GM12878 (cell line): ENCODE measurements at regions not wholly inside any gene's neighbourhood (a gene's known extent, or its start where the extent isn't known, plus 50 kb on each side); places are given as distances from the start of the nearest gene placed in this dataset.
A peak's percentile ranks its signal among the peaks of the same experiment; 100 is the strongest.

Source experiments
- ATF2 ChIP-seq: IDR thresholded peaks from 2 replicates; pipeline ENCODE4 v1.6.1; 2012; ENCODE audit warnings: low read length, inconsistent platforms
- BCL11A ChIP-seq: IDR thresholded peaks from 2 replicates; pipeline ENCODE4 v1.6.1; 2011; ENCODE audit warnings: low read depth, low read length
- BCL3 ChIP-seq: IDR thresholded peaks from 2 replicates; pipeline ENCODE4 v1.6.1; 2011; ENCODE audit warnings: borderline replicate concordance, low read depth, mild to moderate bottlenecking, moderate library complexity, low read length; ENCODE audit not compliant: insufficient read depth, poor library complexity, severe bottlenecking
- EP300 ChIP-seq, 2 experiments: fragments of 150-350 bp in 1 of 2; IDR thresholded peaks; 2 replicates each; pipeline ENCODE4 v1.6.1; 2011 to 2012; ENCODE audit warnings: low read depth in 2 of 2, low read length in 2 of 2, borderline replicate concordance in 1 of 2, improper control_type of control experiment in 1 of 2, inconsistent platforms in 1 of 2; ENCODE audit not compliant: control insufficient read depth in 1 of 2
- MTA3 ChIP-seq: IDR thresholded peaks from 2 replicates; pipeline ENCODE4 v1.6.1; 2012; ENCODE audit warnings: low read length, inconsistent platforms, borderline replicate concordance
- NBN ChIP-seq: fragments of 450-650 bp; IDR thresholded peaks from 2 replicates; pipeline ENCODE4 v1.6.1; 2016
- NR2C2 ChIP-seq: IDR thresholded peaks from 2 replicates; pipeline ENCODE4 v1.6.1; 2011; ENCODE audit warnings: borderline replicate concordance, low read depth; ENCODE audit not compliant: control insufficient read depth, insufficient read length
- PRDM15 ChIP-seq: fragments of 450-650 bp; formaldehyde crosslinking; IDR thresholded peaks from 2 replicates; pipeline ENCODE4 v1.4.0; 2020; ENCODE audit warnings: mild to moderate bottlenecking, moderate library complexity
- SMAD1 ChIP-seq: fragments of 450-650 bp; IDR thresholded peaks from 2 replicates; pipeline ENCODE4 v1.6.1; 2018; ENCODE audit warnings: mild to moderate bottlenecking, low read depth; ENCODE audit not compliant: partially characterized antibody
- USF2 ChIP-seq: IDR thresholded peaks from 2 replicates; pipeline ENCODE4 v1.6.1; 2011; ENCODE audit warnings: low read depth, low read length, improper control_type of control experiment, borderline replicate concordance
- ZBTB11 ChIP-seq: fragments of 450-650 bp; formaldehyde crosslinking; IDR thresholded peaks from 2 replicates; pipeline ENCODE4 v1.5.0; 2022; ENCODE audit warnings: mild to moderate bottlenecking, missing genetic modification characterization
- ZNF687 ChIP-seq: fragments of 450-650 bp; IDR thresholded peaks from 2 replicates; pipeline ENCODE4 v1.6.1; 2017; ENCODE audit warnings: mild to moderate bottlenecking, moderate library complexity

GRCh38 chr12:93183940-93184671, 193.6 kb upstream of the NUDT4 start (continued):
- TF ChIP-seq ZNF687 (peak; percentile 87), BCL3 (peak; percentile 26), USF2 (no peak), BCL11A (peak; percentile 45; the same call in 1 of the 2 replicates), NBN (peak; percentile 97), NR2C2 (no peak), ZBTB11 (no peak), EP300 (IDR thresholded peaks at IDR 0.05; ENCODE audit: borderline replicate concordance in 1 of 2, control insufficient read depth in 1 of 2, low read depth in 2 of 2, low read length in 2 of 2) (peak; percentile 32; a peak in 2 of 4 replicates), MTA3 (peak; percentile 89; the same call in 1 of the 2 replicates), PRDM15 (CRISPR knock-in tag) (no peak), ATF2 (peak; percentile 73), SMAD1 (no peak)
